ENCODE measurements at regions not wholly inside any gene's neighbourhood (a gene's known extent, or its start where the extent isn't known, plus 50 kb on each side); places are given as distances from the start of the nearest gene placed in this dataset.

- Histone ChIP-seq H3F3A (ENCODE audit: insufficient read depth, low read length) (no peaks in the 10 kb centered on the region), H3K9me2 (ENCODE audit: low read depth, low read length) (no peaks in the 10 kb centered on the region), H4K20me1 (ENCODE audit: insufficient read depth, low read length) (no peaks in the 10 kb centered on the region), H3K79me2 (ENCODE audit: insufficient read depth, low read length) (no peaks in the 10 kb centered on the region), H3K27me3 (ENCODE audit: insufficient read depth, low read length) (no peaks in the 10 kb centered on the region), H2AFZ (ENCODE audit: low read length) (no peak overlapping the region), H3K9ac (ENCODE audit: low read length) (no peak overlapping the region), H3K36me3 (ENCODE audit: insufficient read depth, low read length) (no peaks in the 10 kb centered on the region), H3K4me1 (ENCODE audit: insufficient read depth, low read length, severe bottlenecking) (no peaks in the 10 kb centered on the region), H3K27ac (ENCODE audit: low read depth, low read length, poor library complexity, severe bottlenecking) (no peak overlapping the region), H3K9me3 (ENCODE audit: low read length) (no peaks in the 10 kb centered on the region), H3K4me2 (ENCODE audit: low read length) (no peak overlapping the region), H3K4me3 (ENCODE audit: low read depth, low read length, poor library complexity, severe bottlenecking) (no peak overlapping the region)
- no peak for TF ChIP-seq EZH2 (IDR thresholded peaks at IDR 0.05; ENCODE audit: borderline replicate concordance, low read length)
- TF ChIP-seq CTCF (IDR thresholded peaks at IDR 0.05; ENCODE audit: low read length), result no peak
These were observed 1316.1 kb downstream of the SUCLG1 start for GRCh38 chr2:83142934-83143333.

- Histone ChIP-seq H3K9ac (ENCODE audit: low read length) (no peak overlapping the region), H4K20me1 (ENCODE audit: insufficient read depth, low read length) (no peaks in the 10 kb centered on the region), H3K79me2 (ENCODE audit: insufficient read depth, low read length) (no peaks in the 10 kb centered on the region), H3K36me3 (ENCODE audit: insufficient read depth, low read length) (no peaks in the 10 kb centered on the region), H3K4me1 (ENCODE audit: insufficient read depth, low read length, severe bottlenecking) (no peaks in the 10 kb centered on the region), H3K9me3 (ENCODE audit: low read length) (no peaks in the 10 kb centered on the region), H2AFZ (ENCODE audit: low read length) (no peak overlapping the region), H3K27me3 (ENCODE audit: insufficient read depth, low read length) (no peaks in the 10 kb centered on the region), H3K4me2 (ENCODE audit: low read length) (no peak overlapping the region), H3F3A (ENCODE audit: insufficient read depth, low read length) (no peaks in the 10 kb centered on the region), H3K27ac (ENCODE audit: low read depth, low read length, poor library complexity, severe bottlenecking) (no peak overlapping the region), H3K4me3 (ENCODE audit: low read depth, low read length, poor library complexity, severe bottlenecking) (no peak overlapping the region), H3K9me2 (ENCODE audit: low read depth, low read length) (no peaks in the 10 kb centered on the region)
- TF ChIP-seq EZH2 (IDR thresholded peaks at IDR 0.05; ENCODE audit: borderline replicate concordance, low read length) (no peak), CTCF (IDR thresholded peaks at IDR 0.05; ENCODE audit: low read length) (no peak)
These were observed 1343.5 kb downstream of the SUCLG1 start for GRCh38 chr2:83115606-83116005.

- TF ChIP-seq CTCF (IDR thresholded peaks at IDR 0.05; ENCODE audit: low read length), result no peak
- TF ChIP-seq EZH2 (IDR thresholded peaks at IDR 0.05; ENCODE audit: borderline replicate concordance, low read length), result no peak
- no peaks in the 10 kb centered on the region for H3K79me2 ChIP-seq (ENCODE audit: insufficient read depth, low read length)
These were observed 1343.9 kb downstream of the SUCLG1 start for GRCh38 chr2:83115155-83115554.

More at GRCh38 chr2:83115155-83115554, 1343.9 kb downstream of the SUCLG1 start:
- no peak overlapping the region for H3K4me3 ChIP-seq (ENCODE audit: low read depth, low read length, poor library complexity, severe bottlenecking)
- no peak overlapping the region for H3K27ac ChIP-seq (ENCODE audit: low read depth, low read length, poor library complexity, severe bottlenecking)
- no peaks in the 10 kb centered on the region for H3F3A ChIP-seq (ENCODE audit: insufficient read depth, low read length)
- no peak overlapping the region for H2AFZ ChIP-seq (ENCODE audit: low read length)
- no peaks in the 10 kb centered on the region for H3K4me1 ChIP-seq (ENCODE audit: insufficient read depth, low read length, severe bottlenecking)
- H3K9me2 ChIP-seq (ENCODE audit: low read depth, low read length), result no peaks in the 10 kb centered on the region
- no peaks in the 10 kb centered on the region for H3K36me3 ChIP-seq (ENCODE audit: insufficient read depth, low read length)
- no peak overlapping the region for H3K9ac ChIP-seq (ENCODE audit: low read length)
- no peaks in the 10 kb centered on the region for H3K9me3 ChIP-seq (ENCODE audit: low read length)
- no peak overlapping the region for H3K4me2 ChIP-seq (ENCODE audit: low read length)
- H3K27me3 ChIP-seq (ENCODE audit: insufficient read depth, low read length), result no peaks in the 10 kb centered on the region
- H4K20me1 ChIP-seq (ENCODE audit: insufficient read depth, low read length), result no peaks in the 10 kb centered on the region
